GM12873 (cell line): ENCODE measurements at regions not wholly inside any gene's neighbourhood (a gene's known extent, or its start where the extent isn't known, plus 50 kb on each side); places are given as distances from the start of the nearest gene placed in this dataset.

ENCODE experiments used
- CTCF ChIP-seq: IDR thresholded peaks from 2 replicates; pipeline ENCODE4 v1.5.1; 2012; ENCODE audit warnings: low read depth, mild to moderate bottlenecking, moderate library complexity, low read length, control low read depth; ENCODE audit not compliant: insufficient read depth; ENCODE audit errors: missing control alignments

DNA sequence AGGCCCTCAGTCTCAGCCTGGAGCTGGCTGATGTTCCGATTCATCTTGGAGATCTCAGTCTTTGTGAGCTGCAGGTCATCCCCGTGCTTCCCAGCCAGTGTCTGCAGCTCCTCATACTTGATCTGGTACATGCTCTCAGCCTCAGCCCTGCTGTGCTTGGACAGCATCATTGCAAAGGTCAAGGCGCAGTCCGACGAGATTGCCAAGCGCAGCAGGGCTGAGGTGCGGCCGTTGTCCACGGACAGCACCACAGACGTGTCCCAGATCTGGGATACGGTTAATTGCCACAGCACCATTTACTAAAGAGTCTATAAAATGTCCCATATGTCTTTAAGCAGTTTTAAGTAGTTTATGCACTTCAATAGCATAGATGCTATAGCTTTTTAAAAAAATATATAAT lies 965.7 kb downstream of the FSCB start:
- TF ChIP-seq CTCF = no peak

DNA sequence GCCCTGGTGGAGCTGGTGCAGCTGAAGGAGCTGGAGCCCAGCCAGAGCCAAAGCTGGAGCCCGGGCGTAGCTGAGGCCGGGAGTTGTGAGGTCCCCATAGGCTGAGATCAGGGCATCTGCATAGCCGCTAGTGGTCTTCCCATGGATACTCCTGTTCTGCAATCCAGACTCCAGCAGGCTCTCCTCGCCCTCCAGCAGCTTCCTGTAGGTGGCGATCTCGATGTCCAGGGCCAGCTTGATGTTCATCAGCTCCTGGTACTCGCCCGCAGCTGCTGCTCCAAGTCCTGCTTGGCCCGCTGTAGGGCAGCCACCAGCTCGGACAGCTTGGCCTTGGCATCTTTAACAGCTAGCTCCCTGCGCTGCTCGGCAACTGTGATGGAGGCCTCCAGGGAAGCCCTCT lies 966.1 kb downstream of the FSCB start:
- TF ChIP-seq CTCF = no peak

GRCh38 chr14:43539210-43539609 lies 967.9 kb downstream of the FSCB start:
- TF ChIP-seq CTCF = no peak

- TF ChIP-seq CTCF = no peak
Observed at GRCh38 chr14:43535231-43535838, 971.7 kb downstream of the FSCB start.

DNA sequence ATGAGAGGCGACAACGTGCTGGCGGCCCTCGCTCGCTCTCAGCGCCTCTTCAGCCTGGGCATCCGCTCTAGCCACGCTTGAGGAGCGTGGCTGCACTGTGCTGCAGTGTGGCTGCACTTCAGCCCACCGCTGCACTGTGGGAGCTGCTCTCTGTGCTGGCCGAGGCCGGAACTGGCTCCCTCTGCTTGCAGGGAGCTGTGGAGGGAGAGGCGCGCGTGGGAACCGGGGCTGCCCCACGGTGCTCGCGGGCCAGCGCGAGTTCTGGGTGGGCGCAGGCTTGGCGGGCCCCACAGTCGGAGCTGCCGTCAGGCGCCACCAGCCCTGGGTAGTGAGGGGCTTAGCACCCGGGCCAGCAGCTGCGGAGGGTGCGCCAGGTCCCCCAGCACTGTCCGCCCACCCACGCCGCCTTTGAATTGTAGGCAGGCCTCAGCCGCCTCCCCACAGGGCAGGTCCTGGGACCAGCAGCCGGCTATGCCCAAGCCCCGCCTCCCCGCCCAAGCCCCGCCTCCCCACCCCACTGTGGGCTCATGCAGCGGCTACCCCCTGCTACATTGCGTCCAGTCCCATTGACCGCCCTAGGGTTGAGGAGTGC lies 974.2 kb downstream of the FSCB start:
- no peak for TF ChIP-seq CTCF

DNA sequence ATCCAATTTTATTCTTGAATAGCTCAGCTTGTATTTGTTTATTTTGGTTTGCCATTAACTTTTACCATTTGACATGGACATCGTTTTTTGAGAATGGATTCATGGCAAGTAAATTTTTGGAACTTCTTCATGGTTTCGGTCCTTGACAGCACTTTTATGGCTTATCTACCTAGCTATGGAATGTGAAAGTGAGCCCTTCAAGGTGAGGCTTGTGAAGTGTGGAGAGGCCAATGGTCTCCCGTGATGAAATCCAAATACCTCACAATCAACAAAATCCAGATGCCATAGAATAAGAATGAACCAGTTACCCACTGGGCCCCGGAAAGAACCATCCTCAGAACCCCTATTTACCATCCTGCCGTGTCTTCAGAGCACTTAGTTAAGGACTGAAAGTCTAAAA lies 978.8 kb downstream of the FSCB start:
- no peak for TF ChIP-seq CTCF

DNA sequence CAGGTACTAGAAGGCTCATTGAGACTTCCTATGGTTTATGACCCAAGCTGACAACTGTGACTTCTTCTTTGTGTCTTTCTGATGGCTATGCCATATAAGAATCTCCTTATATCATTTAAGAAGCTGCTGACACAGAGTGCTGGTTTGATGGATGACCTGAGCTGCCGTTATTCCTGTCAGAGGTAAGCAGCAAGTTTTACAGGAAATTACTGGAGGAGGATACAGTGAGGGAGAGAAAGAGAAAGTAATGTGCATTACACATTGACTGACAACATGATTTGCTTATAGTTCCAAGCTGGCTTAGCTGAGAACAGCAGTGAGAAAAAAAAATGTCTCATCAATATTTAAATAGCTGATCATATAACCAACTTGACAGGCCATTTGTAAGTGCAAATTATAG lies 981.4 kb downstream of the FSCB start:
- no peak for TF ChIP-seq CTCF

- no peak for TF ChIP-seq CTCF
Observed at GRCh38 chr14:43522901-43523300, 984.2 kb downstream of the FSCB start.
